K562 (cell line): ENCODE measurements at regions not wholly inside any gene's neighbourhood (a gene's known extent, or its start where the extent isn't known, plus 50 kb on each side); places are given as distances from the start of the nearest gene placed in this dataset.

Source experiments
- ATAC-seq: fragments of 200-7000 bp; cut with Tn5 transposase; 3 replicates; pipeline ENCODE4 v1.9.1; 2020; ENCODE audit warnings: moderate library complexity
- BruUV-seq: library from RNA; stranded (reverse); fragments of 400-500 nt; replicated peaks from 2 replicates; lab custom pipeline; 2021; lab: Mats Ljungman, UMichigan
- CTCF ChIA-PET: fragments of 300-600 bp; formaldehyde crosslinking; extraction: SDS; loops from one replicate; lab custom pipeline; 2021; ENCODE audit warnings: low intra/inter-chr PET ratio; lab: Yijun Ruan, JAX
- POLR2A ChIA-PET: fragments of 300-600, 350-650 bp; sonication (Branson Sonifier 250); formaldehyde crosslinking; extraction: SDS; loops from one replicate; lab custom pipeline; 2021; ENCODE audit warnings: antibody characterized with exemption, inconsistent platforms; lab: Yijun Ruan, JAX
- DNase-seq, 4 experiments: peaks; one replicate each; pipeline versions ENCODE4 v3.0.0 to v3.0.0-alpha.2; 2011 to 2018; ENCODE audit warnings: low spot score in 3 of 4, mixed read lengths in 3 of 4; ENCODE audit errors: extremely low read depth in 1 of 4
- FAIRE-seq: peaks from 2 replicates; lab custom pipeline; 2011; peaks lifted over from hg19 to GRCh38; lab: Jason Lieb, UNC
- H2AFZ ChIP-seq: 2 replicates; pipeline ENCODE4 v1.6.0; 2011; ENCODE audit warnings: low read depth, low read length, control low read depth, inconsistent platforms
- H3K27ac ChIP-seq: fragments of 200-600 bp; 3 replicates; pipeline ENCODE4 v1.8.0; 2011; ENCODE audit warnings: low read depth, mild to moderate bottlenecking, control low read depth, inconsistent platforms, low read length, moderate library complexity, mixed read lengths; ENCODE audit errors: extremely low read depth
- H3K27me3 ChIP-seq, 2 experiments: fragments of 300-600 bp in 1 of 2; 2 replicates in 1 of 2; 3 replicates in 1 of 2; pipeline versions ENCODE4 v1.6.0 to v1.8.0; 2011; ENCODE audit warnings: inconsistent platforms in 2 of 2, low read length in 2 of 2, mild to moderate bottlenecking in 1 of 2, mixed read lengths in 1 of 2, moderate library complexity in 1 of 2; ENCODE audit not compliant: control insufficient read depth in 2 of 2, insufficient read depth in 2 of 2
- H3K36me3 ChIP-seq: fragments of 300-600 bp; 3 replicates; pipeline ENCODE4 v1.8.0; 2011; ENCODE audit warnings: mild to moderate bottlenecking, low read length, inconsistent platforms; ENCODE audit not compliant: control insufficient read depth, insufficient read depth
- H3K4me1 ChIP-seq, 2 experiments: fragments of 200-600 bp in 1 of 2; replicated peaks in 1 of 2; 2 replicates in 1 of 2; 3 replicates in 1 of 2; pipeline versions ENCODE4 v1.5.1 to v1.8.0; 2011; ENCODE audit warnings: inconsistent platforms in 2 of 2, low read length in 2 of 2, mild to moderate bottlenecking in 1 of 2, mixed read lengths in 1 of 2, moderate library complexity in 1 of 2; ENCODE audit not compliant: control insufficient read depth in 2 of 2, insufficient read depth in 2 of 2
- H3K4me2 ChIP-seq: 2 replicates; pipeline ENCODE4 v1.6.1; 2011; ENCODE audit warnings: low read length, control low read depth, inconsistent platforms, mixed read lengths; ENCODE audit not compliant: insufficient read depth
- H3K4me3 ChIP-seq: fragments of 200-600 bp; sonication (generic), shearing (Covaris generic); 2 replicates; pipeline ENCODE4 v1.5.1; 2016; ENCODE audit warnings: control low read depth, inconsistent platforms
- H3K79me2 ChIP-seq: fragments of 200-600 bp; 3 replicates; pipeline ENCODE4 v1.8.0; 2011; ENCODE audit warnings: low read length, inconsistent platforms; ENCODE audit not compliant: control insufficient read depth, insufficient read depth
- H3K9ac ChIP-seq, 2 experiments: 2 replicates each; pipeline versions ENCODE4 v1.6.0 to v1.6.1; 2011; ENCODE audit warnings: low read depth in 2 of 2, low read length in 2 of 2, control low read depth in 1 of 2, inconsistent platforms in 1 of 2, mild to moderate bottlenecking in 1 of 2, mixed read lengths in 1 of 2; ENCODE audit not compliant: insufficient read depth in 1 of 2
- H3K9me1 ChIP-seq: one replicate; pipeline ENCODE4 v1.6.0; 2011; ENCODE audit warnings: inconsistent platforms, mild to moderate bottlenecking, low read length, moderate library complexity; ENCODE audit not compliant: control insufficient read depth, insufficient read depth
- H3K9me3 ChIP-seq: replicated peaks from 2 replicates; pipeline ENCODE4 v1.5.1; 2011; ENCODE audit warnings: low read depth, low read length, inconsistent platforms; ENCODE audit not compliant: control insufficient read depth, insufficient read depth
- H4K20me1 ChIP-seq: replicated peaks from 2 replicates; pipeline ENCODE4 v1.6.1; 2011; ENCODE audit warnings: low read length, inconsistent platforms, mixed read lengths; ENCODE audit not compliant: control insufficient read depth, insufficient read depth
- ARHGAP35 ChIP-seq: fragments of 450-650 bp; IDR thresholded peaks from 2 replicates; pipeline ENCODE4 v1.6.1; 2018; ENCODE audit not compliant: partially characterized antibody
- BMI1 ChIP-seq: fragments of 150-350 bp; IDR thresholded peaks from 2 replicates; pipeline ENCODE4 v1.6.1; 2014; ENCODE audit warnings: low read length
- CC2D1A ChIP-seq: fragments of 450-650 bp; IDR thresholded peaks from 2 replicates; pipeline ENCODE4 v1.6.1; 2017; ENCODE audit warnings: mild to moderate bottlenecking
- CREB3L1 ChIP-seq: fragments of 450-650 bp; IDR thresholded peaks from 2 replicates; pipeline ENCODE4 v1.6.1; 2014; ENCODE audit warnings: low read depth, mild to moderate bottlenecking, moderate library complexity, borderline replicate concordance
- DPF2 ChIP-seq: fragments of 450-650 bp; IDR thresholded peaks from 2 replicates; pipeline ENCODE4 v1.6.1; 2016
- ELF2 ChIP-seq: fragments of 250-450 bp; sonication (Bioruptor Pico); IDR thresholded peaks from 2 replicates; pipeline ENCODE4 v1.5.0; 2021; ENCODE audit warnings: mild to moderate bottlenecking
- OTX1 ChIP-seq: fragments of 450-650 bp; formaldehyde crosslinking; IDR thresholded peaks from 2 replicates; pipeline ENCODE4 v1.4.0; 2022; ENCODE audit warnings: mild to moderate bottlenecking
- POLR2G ChIP-seq: fragments of 200-400 bp; formaldehyde crosslinking; IDR thresholded peaks from 2 replicates; pipeline ENCODE4 v1.6.1; 2017; ENCODE audit warnings: low read depth, mild to moderate bottlenecking, antibody characterized with exemption, low read length, moderate library complexity
- TEAD1 ChIP-seq, 2 experiments: fragments of 450-650 bp in 1 of 2; sonication (generic) in 1 of 2; formaldehyde crosslinking; IDR thresholded peaks; 2 replicates each; pipeline versions ENCODE4 v1.4.0 to v1.8.0; 2020 to 2022; ENCODE audit warnings: mild to moderate bottlenecking in 2 of 2, missing genetic modification reagents in 1 of 2
- TEAD4 ChIP-seq, 2 experiments: sonication (generic) in 1 of 2; formaldehyde crosslinking in 1 of 2; IDR thresholded peaks; 2 replicates each; pipeline versions ENCODE4 v1.6.1 to v1.8.0; 2012 to 2022; ENCODE audit warnings: borderline replicate concordance in 1 of 2, inconsistent platforms in 1 of 2, low read length in 1 of 2, mild to moderate bottlenecking in 1 of 2, missing genetic modification reagents in 1 of 2
- TRIM28 ChIP-seq: fragments of 450-650 bp; IDR thresholded peaks from 2 replicates; pipeline ENCODE4 v1.6.1; 2017
- ZBTB43 ChIP-seq: sonication (generic); formaldehyde crosslinking; IDR thresholded peaks from 2 replicates; pipeline ENCODE4 v1.8.0; 2023; ENCODE audit warnings: mild to moderate bottlenecking, missing genetic modification reagents
- ZBTB7A ChIP-seq: IDR thresholded peaks from 2 replicates; pipeline ENCODE4 v1.6.1; 2011; ENCODE audit warnings: low read depth, mild to moderate bottlenecking, low read length, moderate library complexity, borderline replicate concordance; ENCODE audit not compliant: control insufficient read depth
- ZNF280A ChIP-seq: fragments of 450-650 bp; IDR thresholded peaks from 2 replicates; pipeline ENCODE4 v1.6.1; 2018; ENCODE audit warnings: mild to moderate bottlenecking, low read depth; ENCODE audit not compliant: partially characterized antibody
- ZNF324 ChIP-seq: fragments of 250-450 bp; sonication (Bioruptor Pico); IDR thresholded peaks from 2 replicates; pipeline ENCODE4 v1.4.0; 2020; ENCODE audit warnings: mild to moderate bottlenecking
- whole genome bisulfite sequencing: fragments of 100-300 bp; shearing (Covaris generic); methylation state at CpG from one replicate; pipeline ENCODE4 v1.1.6; 2016; ENCODE audit warnings: low coverage, mixed read lengths; ENCODE audit not compliant: insufficient coverage; ENCODE audit errors: missing lambda C conversion rate; 5-methylcytosine and 5-hydroxymethylcytosine counted together
- in situ Hi-C: fragments of 300-500 bp; cut with MboI; formaldehyde crosslinking; loops from 4 replicates; pipeline ENCODE4 v1.15.0; 2018; ENCODE audit warnings: inconsistent platforms, mixed read lengths
- intact Hi-C: fragments of 100-400 bp; cut with micrococcal nuclease; formaldehyde crosslinking; loops from 2 replicates; pipeline ENCODE4 v1.14.2; 2022
- TF ChIP-seq, protein P1 (sequence below): IDR thresholded peaks from 3 replicates; pipeline ENCODE4 v1.6.1; 2011; ENCODE audit warnings: borderline replicate concordance, mild to moderate bottlenecking; ENCODE audit not compliant: insufficient read length, insufficient read depth
- TF ChIP-seq, protein P2 (sequence below), 2 experiments: fragments of 250-450 bp in 1 of 2; fragments of 450-650 bp in 1 of 2; sonication (Bioruptor Pico) in 1 of 2; IDR thresholded peaks; 2 replicates each; pipeline versions ENCODE4 v1.6.1 to v1.8.0; 2016 to 2021; ENCODE audit warnings: mild to moderate bottlenecking in 2 of 2, moderate library complexity in 2 of 2, missing compliant biosample characterization in 1 of 2, missing genetic modification characterization in 1 of 2

DNA sequence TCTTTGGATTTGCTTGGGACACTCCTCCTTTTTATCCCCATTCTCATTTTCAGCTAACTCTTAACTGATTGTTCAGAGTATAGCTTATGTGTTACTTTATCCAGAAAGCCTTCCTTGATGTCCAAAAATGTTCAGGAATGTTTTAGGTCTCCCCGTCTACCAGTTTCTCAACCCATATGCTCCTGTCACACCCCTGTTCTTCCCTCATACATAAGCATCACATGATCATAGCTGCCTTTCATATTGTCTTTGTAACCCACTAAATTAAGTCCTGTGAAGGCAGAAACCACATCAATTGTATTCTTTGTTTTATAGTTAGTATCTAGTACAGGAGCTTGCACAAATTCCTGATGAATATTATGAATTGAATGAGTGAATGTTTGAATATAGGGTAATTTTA lies 321.9 kb upstream of the ACTBL2 start:
- in situ Hi-C loops (no loop called here), intact Hi-C loops (no loop called here)
- FAIRE-seq = no peak
- no peaks in the 10 kb centered on the region for H3K36me3 ChIP-seq
- no peak overlapping the region for H3K27ac ChIP-seq
- WGBS = 6% methylated on average over 1 of the region's 1 CpG
- H3K4me1 ChIP-seq = no peaks in the 10 kb centered on the region
- H2AFZ ChIP-seq = no peak overlapping the region
- H3K9ac ChIP-seq = no peak overlapping the region
- H3K79me2 ChIP-seq = no peaks in the 10 kb centered on the region
- ATAC-seq = no peak
- H3K27me3 ChIP-seq = no peaks in the 10 kb centered on the region
- no peak overlapping the region for H3K4me2 ChIP-seq
- no peaks in the 10 kb centered on the region for H3K9me3 ChIP-seq
- no peak overlapping the region for H3K4me3 ChIP-seq
- H4K20me1 ChIP-seq = no peaks in the 10 kb centered on the region
- DNase-seq = no peak
- BruUV-seq = no TSS peak
- ChIA-PET POLR2A (interaction anchor here (0.7 kb wide), 1 partner anchor 25 kb away, joined by 3 read pairs; no protein-coding TSS in a partner anchor), CTCF (no interaction called here)
- H3K9me1 ChIP-seq = no peaks in the 10 kb centered on the region
- TF ChIP-seq DPF2 = no peak
- TF ChIP-seq ZBTB43 (CRISPR knock-in tag) = no peak
- no peak for TF ChIP-seq OTX1 (CRISPR knock-in tag)
- no peak for TF ChIP-seq ZNF324 (CRISPR knock-in tag)
- TF ChIP-seq CC2D1A = no peak
- TF ChIP-seq ZNF280A = no peak
- TF ChIP-seq TEAD1 (CRISPR knock-in tag; IDR thresholded peaks at IDR 0.05) = no peak
- TF ChIP-seq, protein P1, sequence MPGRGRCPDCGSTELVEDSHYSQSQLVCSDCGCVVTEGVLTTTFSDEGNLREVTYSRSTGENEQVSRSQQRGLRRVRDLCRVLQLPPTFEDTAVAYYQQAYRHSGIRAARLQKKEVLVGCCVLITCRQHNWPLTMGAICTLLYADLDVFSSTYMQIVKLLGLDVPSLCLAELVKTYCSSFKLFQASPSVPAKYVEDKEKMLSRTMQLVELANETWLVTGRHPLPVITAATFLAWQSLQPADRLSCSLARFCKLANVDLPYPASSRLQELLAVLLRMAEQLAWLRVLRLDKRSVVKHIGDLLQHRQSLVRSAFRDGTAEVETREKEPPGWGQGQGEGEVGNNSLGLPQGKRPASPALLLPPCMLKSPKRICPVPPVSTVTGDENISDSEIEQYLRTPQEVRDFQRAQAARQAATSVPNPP = no peak
- TF ChIP-seq BMI1 = no peak
- no peak for TF ChIP-seq POLR2G
- no peak for TF ChIP-seq ELF2 (CRISPR knock-in tag)
- no peak for TF ChIP-seq ZBTB7A
- TF ChIP-seq CREB3L1 = no peak
- no peak for TF ChIP-seq TRIM28
- TF ChIP-seq TEAD4 (IDR thresholded peaks at IDR 0.05; ENCODE audit: low read length) = no peak
- no peak for TF ChIP-seq TEAD4 (CRISPR knock-in tag; IDR thresholded peaks at IDR 0.05; ENCODE audit: borderline replicate concordance)
- TF ChIP-seq, protein P2, sequence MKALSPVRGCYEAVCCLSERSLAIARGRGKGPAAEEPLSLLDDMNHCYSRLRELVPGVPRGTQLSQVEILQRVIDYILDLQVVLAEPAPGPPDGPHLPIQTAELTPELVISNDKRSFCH (CRISPR knock-in tag; IDR thresholded peaks at IDR 0.05) = no peak
- TF ChIP-seq, protein P2 (tag; IDR thresholded peaks at IDR 0.05) = no peak
- no peak for TF ChIP-seq ARHGAP35
